ENCODE measurements at regions not wholly inside any gene's neighbourhood (a gene's known extent, or its start where the extent isn't known, plus 50 kb on each side); places are given as distances from the start of the nearest gene placed in this dataset.

DNA sequence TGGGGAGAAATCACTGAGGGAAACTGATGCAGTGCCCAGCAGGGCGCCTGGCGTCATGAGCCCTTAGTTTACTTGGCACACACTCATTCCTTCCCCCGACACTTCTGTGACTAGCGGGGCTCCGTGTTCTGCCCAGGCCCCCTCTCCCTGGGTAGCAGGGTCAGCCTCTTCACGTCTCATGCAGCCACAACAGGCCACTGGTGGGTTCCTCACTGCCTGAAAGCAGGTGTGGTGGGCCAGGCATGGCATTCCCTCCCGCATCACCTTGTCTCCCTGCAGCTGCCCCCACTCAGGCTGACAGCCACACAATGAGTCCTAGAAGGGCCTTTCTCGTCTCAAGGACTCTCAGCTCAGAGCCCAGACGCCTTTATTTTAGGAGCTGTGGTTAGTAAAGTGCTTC is 51.1 kb upstream of the CPLX2 start:
- 87% methylated on average over 8 of the region's 9 CpGs; no CpG with 5 or more reads in 1 of the 2 experiments for whole genome bisulfite sequencing, 2 experiments (ENCODE audit: extremely low coverage in 1 of 2, insufficient coverage in 1 of 2, insufficient read length in 1 of 2, insufficient replicate concordance in 2 of 2, low coverage in 1 of 2, low lambda C conversion rate in 2 of 2, missing lambda C conversion rate in 1 of 2)
- Histone ChIP-seq H3K56ac (replicated peaks; ENCODE audit: insufficient read length, low read depth, low read length) (no peak overlapping the region), H3K79me2 (ENCODE audit: control insufficient read depth in 1 of 2, insufficient read depth in 2 of 2, low read length in 2 of 2) (no peaks in the 10 kb centered on the region), H3K4me2 (ENCODE audit: insufficient read depth in 1 of 2, low read depth in 2 of 2, low read length in 2 of 2) (no peak overlapping the region), H4K8ac (ENCODE audit: extremely low read depth, insufficient read depth, low read length) (no peak overlapping the region; the same call in 1 of the 2 replicates), H3K18ac (ENCODE audit: extremely low read depth, low read length) (no peak overlapping the region), H2BK15ac (ENCODE audit: low read length) (peak overlapping the region; percentile 31; the same call in 1 of the 2 replicates), H4K91ac (replicated peaks; ENCODE audit: insufficient read length, low read length) (no peak overlapping the region), H3K79me1 (ENCODE audit: low read depth, low read length) (no peaks in the 10 kb centered on the region), H3K14ac (ENCODE audit: insufficient read length) (no peak overlapping the region), H4K20me1 (replicated peaks in 1 of 2; ENCODE audit: control insufficient read depth in 1 of 2, insufficient read depth in 2 of 2, low read length in 2 of 2) (no peaks in the 10 kb centered on the region), H2BK5ac (ENCODE audit: low read depth, low read length) (no peak overlapping the region), H3K23ac (ENCODE audit: insufficient read length) (no peak overlapping the region), H3K27ac (ENCODE audit: low read depth, low read length) (no peak overlapping the region), H2AFZ (ENCODE audit: low read length) (no peak overlapping the region), H3K27me3 (replicated peaks in 1 of 4; ENCODE audit: control insufficient read depth in 3 of 4, extremely low read depth in 1 of 4, insufficient read depth in 3 of 4, low read length in 3 of 4) (no peaks in the 10 kb centered on the region; a peak in 1 of 7 replicates), H3K9me3 (ENCODE audit: insufficient read depth in 2 of 2, low read depth in 1 of 2, low read length in 1 of 2) (no peaks in the 10 kb centered on the region), H3K9ac (replicated peaks in 1 of 4; ENCODE audit: extremely low read depth in 1 of 4, low read depth in 3 of 4, low read length in 3 of 4) (no peak overlapping the region), H2BK12ac (ENCODE audit: low read depth, low read length) (0 out of 2 replicates have a peak overlapping the region, but pooled peaks have one; percentile 23), H2AK5ac (ENCODE audit: low read depth, low read length) (no peak overlapping the region), H3K4me1 (replicated peaks in 1 of 4; ENCODE audit: control insufficient read depth in 3 of 4, insufficient read depth in 4 of 4, low read length in 3 of 4) (peaks cover 2 to 16% (median 15%) of the 10 kb centered on the region in 4 experiments), H4K5ac (ENCODE audit: insufficient read length, low read depth, low read length) (no peak overlapping the region), H2BK120ac (replicated peaks; ENCODE audit: low read depth, low read length) (no peak overlapping the region), H3K36me3 (ENCODE audit: control insufficient read depth in 2 of 4, insufficient read depth in 4 of 4, low read length in 3 of 4) (no peaks in the 10 kb centered on the region), H2BK20ac (ENCODE audit: low read length) (0 out of 2 replicates have a peak overlapping the region, but pooled peaks have one; percentile 21), H3K4me3 (ENCODE audit: extremely low read depth in 1 of 4, insufficient read depth in 2 of 4, low read depth in 3 of 4, low read length in 4 of 4) (no peak overlapping the region), H3K23me2 (ENCODE audit: low read depth, low read length) (peaks cover 2% of the 10 kb centered on the region; the same call in 1 of the 2 replicates), H3K4ac (replicated peaks; ENCODE audit: insufficient read length, low read depth, low read length) (no peak overlapping the region)
- FAIRE-seq (no peak), DNase-seq (ENCODE audit: low read depth in 1 of 2, low spot score in 2 of 2) (no peak)
- POLR2A ChIA-PET (ENCODE audit: partially characterized antibody): no interaction called here
- CTCF ChIA-PET (ENCODE audit: partially characterized antibody): interaction anchor here (1.0 to 1.6 kb wide), 6 partner anchors 12 to 90 kb away, joined by 3 to 4 read pairs (median 3); no protein-coding TSS in a partner anchor
- TF ChIP-seq RBBP5 (IDR thresholded peaks at IDR 0.05; ENCODE audit: borderline replicate concordance, low read depth, low read length) (no peak), RFX5 (IDR thresholded peaks at IDR 0.05; ENCODE audit: borderline replicate concordance, low read depth, low read length) (no peak), CHD2 (IDR thresholded peaks at IDR 0.05; ENCODE audit: low read length) (no peak), EGR1 (IDR thresholded peaks at IDR 0.05; ENCODE audit: borderline replicate concordance, low read depth, low read length) (no peak), SAP30 (IDR thresholded peaks at IDR 0.05; ENCODE audit: insufficient read depth, insufficient replicate concordance, low read length) (no peak), HDAC2 (IDR thresholded peaks at IDR 0.05; ENCODE audit: borderline replicate concordance in 1 of 2, low read depth in 2 of 2, low read length in 2 of 2) (no peak), ZNF274 (IDR thresholded peaks at IDR 0.05; ENCODE audit: borderline replicate concordance, extremely low read depth, low read length) (no peak), TAF1 (IDR thresholded peaks at IDR 0.05; ENCODE audit: low read depth, low read length) (no peak), KDM5A (IDR thresholded peaks at IDR 0.05; ENCODE audit: low read length) (no peak), POLR2A (IDR thresholded peaks at IDR 0.05; ENCODE audit: control extremely low read depth in 1 of 2, low read depth in 2 of 2, low read length in 2 of 2) (no peak), CTBP2 (IDR thresholded peaks at IDR 0.05; ENCODE audit: borderline replicate concordance, insufficient read depth, insufficient read length, low read length) (no peak)
- TF ChIP-seq, protein P1, sequence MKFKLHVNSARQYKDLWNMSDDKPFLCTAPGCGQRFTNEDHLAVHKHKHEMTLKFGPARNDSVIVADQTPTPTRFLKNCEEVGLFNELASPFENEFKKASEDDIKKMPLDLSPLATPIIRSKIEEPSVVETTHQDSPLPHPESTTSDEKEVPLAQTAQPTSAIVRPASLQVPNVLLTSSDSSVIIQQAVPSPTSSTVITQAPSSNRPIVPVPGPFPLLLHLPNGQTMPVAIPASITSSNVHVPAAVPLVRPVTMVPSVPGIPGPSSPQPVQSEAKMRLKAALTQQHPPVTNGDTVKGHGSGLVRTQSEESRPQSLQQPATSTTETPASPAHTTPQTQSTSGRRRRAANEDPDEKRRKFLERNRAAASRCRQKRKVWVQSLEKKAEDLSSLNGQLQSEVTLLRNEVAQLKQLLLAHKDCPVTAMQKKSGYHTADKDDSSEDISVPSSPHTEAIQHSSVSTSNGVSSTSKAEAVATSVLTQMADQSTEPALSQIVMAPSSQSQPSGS (IDR thresholded peaks at IDR 0.05; ENCODE audit: low read length): no peak
